NCI-H1417 treated with DMSO at 0.1 percent for 48 hours (cell line): ENCODE measurements at regions not wholly inside any gene's neighbourhood (a gene's known extent, or its start where the extent isn't known, plus 50 kb on each side); places are given as distances from the start of the nearest gene placed in this dataset.
"Not testable (repeated sequence)": the region's sequence is repeated elsewhere in the genome, so short reads cannot be mapped to it uniquely, and the experiment has no call there.

Source experiments
- DNase-seq: peaks from one replicate; lab custom pipeline; 2025; lab: John Stamatoyannopoulos, UW

DNA sequence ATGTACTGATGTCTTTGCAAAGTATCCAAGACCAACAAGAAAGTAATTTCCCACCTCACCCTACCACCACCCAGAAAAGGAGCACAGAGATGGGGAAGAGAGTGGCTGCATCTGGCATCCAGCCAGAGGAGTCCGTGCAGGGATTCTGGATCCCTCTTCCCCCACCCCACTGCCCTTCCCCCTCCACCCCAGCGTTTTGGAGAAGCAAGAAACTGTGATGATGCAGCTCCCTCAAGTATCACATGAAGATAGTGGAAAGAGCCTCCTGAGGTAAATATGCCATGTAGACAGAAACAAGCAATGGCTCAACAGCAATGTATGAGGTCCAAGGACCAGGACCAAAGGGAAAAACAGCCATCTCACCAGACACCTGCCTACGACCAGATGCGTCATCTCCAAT lies 153.8 kb downstream of the DEPDC1B start:
- DNase-seq, result no peak

DNA sequence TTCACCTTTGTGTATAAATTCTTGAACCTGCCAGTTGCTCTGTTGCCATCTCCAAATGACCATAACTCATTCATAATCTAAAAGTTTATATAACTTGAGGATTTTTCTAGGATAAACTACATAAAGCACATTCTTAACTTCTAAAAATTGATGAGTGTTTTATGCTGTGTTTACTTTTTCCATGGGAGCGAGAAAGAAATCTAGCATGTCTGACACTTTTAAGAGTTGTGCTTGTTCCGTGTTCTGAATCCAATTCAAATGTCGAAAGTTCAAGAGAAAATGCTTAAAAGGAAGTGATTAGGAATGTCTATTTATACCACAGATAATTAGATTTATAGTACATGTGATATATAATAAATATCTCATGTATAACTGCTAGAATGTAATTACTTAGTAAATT lies 154.4 kb downstream of the DEPDC1B start:
- DNase-seq, result no peak

DNA sequence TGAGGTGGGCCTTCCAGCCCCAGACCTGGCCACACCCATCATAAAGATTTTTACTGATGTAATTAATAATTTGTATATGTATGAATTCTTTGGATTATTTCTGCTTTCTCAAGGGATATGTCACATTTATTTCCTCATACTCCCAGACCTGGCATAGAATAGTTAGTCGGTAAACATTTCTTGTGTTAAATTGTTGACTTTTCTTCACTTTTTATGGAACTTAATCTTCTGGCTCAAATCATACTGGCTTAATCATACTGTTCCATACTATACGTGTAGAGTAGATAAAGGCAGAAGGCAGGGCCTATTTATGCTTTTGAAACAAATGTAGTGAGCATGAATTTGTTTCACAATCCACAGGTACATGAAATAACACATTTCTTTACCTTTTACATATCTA lies 155.8 kb downstream of the DEPDC1B start:
- DNase-seq, result no peak

GRCh38 chr5:60541980-60542379 lies 158.0 kb downstream of the DEPDC1B start:
- no peak for DNase-seq

- DNase-seq, result no peak
Measured at GRCh38 chr5:60540856-60541805, 158.8 kb downstream of the DEPDC1B start.

- DNase-seq, result no peak
Measured at GRCh38 chr5:60538955-60539866, 160.8 kb downstream of the DEPDC1B start.

GRCh38 chr5:60538426-60538825 lies 161.5 kb downstream of the DEPDC1B start:
- DNase-seq, result no peak

DNA sequence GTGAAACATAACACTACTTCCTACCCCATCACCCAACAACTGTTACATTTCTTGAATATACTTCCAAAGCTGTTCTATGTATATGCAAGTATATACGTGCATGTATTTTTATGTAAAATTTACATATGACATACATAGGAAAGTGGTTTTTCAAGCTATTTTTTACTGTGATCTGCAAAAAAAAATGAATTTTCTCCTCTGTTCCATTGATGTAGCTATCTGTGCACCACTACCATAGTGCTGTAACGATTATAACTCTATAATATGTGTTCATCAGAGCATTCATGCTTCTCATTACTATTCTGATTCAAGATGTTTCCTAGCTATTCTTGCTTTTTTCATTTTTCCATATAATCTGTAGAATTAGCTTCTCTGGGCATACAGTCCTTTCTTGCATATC lies 164.0 kb downstream of the DEPDC1B start:
- DNase-seq, result no peak

GRCh38 chr5:60535198-60535597 lies 164.8 kb downstream of the DEPDC1B start:
- no peak for DNase-seq

- DNase-seq, result no peak
Measured at GRCh38 chr5:60533789-60534188, 166.2 kb downstream of the DEPDC1B start.

- DNase-seq, result not testable (repeated sequence)
Measured at GRCh38 chr5:60532796-60533195, 167.2 kb downstream of the DEPDC1B start.

DNA sequence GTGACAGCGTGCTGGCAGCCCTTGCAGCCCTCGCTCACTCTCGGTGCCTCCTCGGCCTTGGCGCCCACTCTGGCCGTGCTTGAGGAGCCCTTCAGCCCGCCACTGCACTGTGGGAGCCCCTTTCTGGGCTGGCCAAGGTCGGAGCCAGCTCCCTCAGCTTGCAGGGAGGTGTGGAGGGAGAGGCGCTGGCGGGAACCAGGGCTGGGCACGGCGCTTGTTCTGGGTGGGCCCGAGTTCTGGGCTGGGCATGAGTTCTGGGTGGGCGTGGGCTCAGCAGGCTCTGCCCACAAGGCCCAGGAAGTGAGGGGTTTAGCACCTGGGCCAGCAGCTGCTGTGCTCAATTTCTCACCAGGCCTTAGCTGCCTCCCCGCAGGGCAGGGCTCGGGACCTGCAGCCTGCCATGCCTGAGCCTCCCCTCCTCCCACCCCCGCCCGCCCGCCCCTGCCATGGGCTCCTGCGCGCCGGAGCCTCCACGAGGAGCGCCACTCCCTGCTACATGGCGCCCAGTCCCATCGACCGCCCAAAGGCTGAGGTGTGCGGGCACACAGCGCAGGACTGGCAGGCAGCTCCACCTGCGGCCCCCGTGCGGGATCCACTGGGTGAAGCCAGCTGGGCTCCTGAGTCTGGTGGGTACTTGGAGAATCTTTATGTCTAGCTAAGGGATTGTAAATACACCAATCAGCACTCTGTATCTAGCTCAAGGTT lies 169.7 kb downstream of the DEPDC1B start:
- DNase-seq, result not testable (repeated sequence)

DNA sequence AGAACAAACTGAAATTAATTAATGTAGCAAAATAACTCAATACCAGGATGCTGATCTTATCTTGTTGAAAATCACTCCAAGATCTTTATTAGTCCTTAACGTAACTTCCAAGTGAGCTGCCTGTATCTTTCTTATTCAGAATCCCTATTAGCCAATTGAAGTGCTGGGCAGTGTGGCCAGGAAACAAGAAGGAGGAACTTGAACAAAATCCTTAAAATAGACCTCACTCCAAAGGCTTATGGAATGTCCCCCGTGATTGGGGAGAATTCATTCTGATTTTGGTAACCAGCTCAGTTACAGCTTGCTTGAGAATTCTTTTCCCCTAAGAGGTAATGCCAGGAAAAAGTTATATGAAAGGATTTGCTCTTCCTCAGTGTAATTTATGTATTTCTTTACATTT lies 171.0 kb downstream of the DEPDC1B start:
- no peak for DNase-seq

- no peak for DNase-seq
Measured at GRCh38 chr5:60527072-60527471, 172.9 kb downstream of the DEPDC1B start.

- no peak for DNase-seq
Measured at GRCh38 chr5:60526336-60526875, 173.6 kb downstream of the DEPDC1B start.

DNA sequence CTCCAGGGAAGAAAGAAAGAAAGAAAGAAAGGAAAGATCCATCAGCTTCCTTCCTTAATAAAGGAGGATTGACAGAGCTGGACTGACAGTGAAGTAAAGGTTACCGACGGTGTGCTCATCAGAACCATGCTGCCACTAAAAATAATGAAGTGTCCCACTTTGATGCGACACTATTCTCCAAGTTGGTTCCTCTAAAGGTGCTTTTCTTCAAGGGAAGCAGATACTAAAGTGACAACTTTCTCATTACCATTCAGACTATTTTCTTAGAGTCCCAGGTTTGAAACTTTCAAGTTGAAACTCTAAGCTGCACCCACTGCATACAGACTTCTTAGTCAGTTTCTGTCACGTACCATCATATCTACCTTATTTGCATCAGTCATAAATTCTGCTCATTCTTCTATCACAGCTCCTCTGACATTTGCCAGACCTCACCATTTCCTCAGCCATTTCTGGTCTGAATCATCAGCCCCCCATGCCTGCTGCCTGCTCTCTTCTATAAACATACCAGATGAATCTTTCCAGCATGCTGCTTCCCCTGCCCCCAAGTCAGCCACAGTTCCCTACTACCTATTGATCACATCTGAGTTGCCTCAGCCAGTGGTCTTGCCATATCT lies 177.6 kb downstream of the DEPDC1B start:
- no peak for DNase-seq

DNA sequence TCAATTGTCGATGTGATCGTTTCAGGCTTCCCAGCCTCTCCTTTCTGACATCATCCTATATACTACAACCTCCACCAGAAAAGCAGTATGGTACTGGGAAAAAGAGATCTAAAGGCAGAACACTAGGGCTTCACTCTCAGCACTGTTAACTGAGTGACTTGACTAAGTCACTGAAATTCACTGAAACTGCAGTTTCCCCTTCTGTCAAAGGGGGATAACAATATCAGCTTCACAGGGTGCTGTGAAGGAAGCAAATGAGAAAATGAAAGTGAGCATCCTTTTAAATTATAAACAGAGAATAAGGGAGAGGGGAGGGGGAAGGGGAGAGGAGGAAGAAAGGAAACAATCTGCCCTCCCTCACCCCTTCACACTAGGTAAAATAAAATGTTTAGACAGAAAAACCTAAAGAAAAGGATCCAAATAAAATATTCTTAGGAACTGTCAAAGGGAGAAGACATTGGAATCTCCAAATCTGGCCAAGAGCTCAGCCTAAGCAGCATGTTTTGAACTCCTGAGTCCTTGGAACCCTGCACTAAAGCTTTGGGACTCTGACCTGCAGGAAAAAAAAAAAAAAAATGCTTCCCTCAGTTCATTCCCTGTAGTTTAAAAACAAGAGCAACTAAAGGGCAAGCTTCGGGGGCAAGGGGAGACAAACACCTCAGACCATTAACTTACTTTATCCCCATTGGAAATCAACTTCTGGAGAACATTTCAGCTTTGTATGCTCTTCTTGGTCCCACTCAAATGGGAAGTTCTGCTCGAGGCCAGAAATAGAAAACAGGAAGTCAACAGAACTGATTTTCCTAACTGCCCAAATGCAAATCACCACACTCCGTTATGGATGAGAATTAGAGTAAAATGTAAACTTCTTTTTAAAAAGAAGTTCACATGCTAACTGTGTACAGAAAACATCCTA lies 178.3 kb downstream of the DEPDC1B start:
- DNase-seq, result no peak

DNA sequence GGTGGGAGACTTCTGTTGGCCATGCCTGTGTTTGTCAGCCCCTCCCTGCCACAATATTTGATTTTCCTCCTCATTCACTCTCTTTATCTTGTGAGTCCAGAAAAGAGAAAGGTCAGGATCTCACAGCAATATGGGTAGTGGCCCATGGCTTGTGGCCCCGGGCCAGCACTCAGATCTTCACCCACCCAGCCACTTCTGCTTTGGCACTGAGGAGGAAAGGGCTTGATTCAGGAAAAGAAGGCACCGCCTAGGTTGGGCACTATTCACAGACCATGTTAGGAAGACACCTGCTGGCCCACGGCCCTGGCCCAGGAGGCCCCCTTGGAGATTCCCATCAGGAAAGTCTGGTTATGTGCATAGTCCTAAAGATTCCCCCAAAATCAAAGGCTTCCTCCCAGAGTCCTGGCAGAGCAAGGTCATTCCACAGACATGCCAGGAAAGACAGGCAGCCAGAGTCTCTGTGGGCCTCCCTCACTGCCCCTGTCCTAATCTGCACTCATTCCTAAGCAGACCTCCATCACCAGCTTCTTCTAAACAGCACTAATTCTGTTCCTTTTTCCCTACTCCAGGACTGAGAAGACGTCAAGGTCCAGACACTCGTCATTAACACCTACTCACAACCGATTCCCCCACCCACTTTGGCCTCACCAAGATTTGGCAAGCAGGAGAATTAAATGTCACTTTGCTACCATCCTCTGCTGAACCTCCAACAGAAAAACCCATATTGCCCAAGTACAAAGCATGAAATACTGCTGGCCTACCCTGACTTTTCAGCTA lies 179.3 kb downstream of the DEPDC1B start:
- DNase-seq, result no peak

GRCh38 chr5:60519372-60519771 lies 180.6 kb downstream of the DEPDC1B start:
- no peak for DNase-seq

- DNase-seq, result no peak
Measured at GRCh38 chr5:60517850-60518249, 182.1 kb downstream of the DEPDC1B start.
